ENCODE measurements at regions not wholly inside any gene's neighbourhood (a gene's known extent, or its start where the extent isn't known, plus 50 kb on each side); places are given as distances from the start of the nearest gene placed in this dataset.

GRCh38 chr10:4545062-4545461 lies 280.9 kb upstream of the AKR1E2 start:
- ATAC-seq, result no peak
- ChIA-PET POLR2A (interaction anchor here (0.6 kb wide), 1 partner anchor 278 kb away, joined by 3 read pairs; no protein-coding TSS in a partner anchor), CTCF (interaction anchor here (0.7 kb wide), 1 partner anchor 8 kb away, joined by 3 read pairs; no protein-coding TSS in a partner anchor)
- Mint-ChIP-seq H3K27ac (no peak overlapping the region), H3K9me3 (no peaks in the 10 kb centered on the region), H3K27me3 (peaks cover 12% of the 10 kb centered on the region), H3K36me3 (ENCODE audit: low read depth) (no peaks in the 10 kb centered on the region), H3K4me1 (ENCODE audit: low read depth) (peaks cover 7% of the 10 kb centered on the region), H3K4me3 (no peak overlapping the region)
- DNase-seq, result no peak
- TF ChIP-seq, protein P1, sequence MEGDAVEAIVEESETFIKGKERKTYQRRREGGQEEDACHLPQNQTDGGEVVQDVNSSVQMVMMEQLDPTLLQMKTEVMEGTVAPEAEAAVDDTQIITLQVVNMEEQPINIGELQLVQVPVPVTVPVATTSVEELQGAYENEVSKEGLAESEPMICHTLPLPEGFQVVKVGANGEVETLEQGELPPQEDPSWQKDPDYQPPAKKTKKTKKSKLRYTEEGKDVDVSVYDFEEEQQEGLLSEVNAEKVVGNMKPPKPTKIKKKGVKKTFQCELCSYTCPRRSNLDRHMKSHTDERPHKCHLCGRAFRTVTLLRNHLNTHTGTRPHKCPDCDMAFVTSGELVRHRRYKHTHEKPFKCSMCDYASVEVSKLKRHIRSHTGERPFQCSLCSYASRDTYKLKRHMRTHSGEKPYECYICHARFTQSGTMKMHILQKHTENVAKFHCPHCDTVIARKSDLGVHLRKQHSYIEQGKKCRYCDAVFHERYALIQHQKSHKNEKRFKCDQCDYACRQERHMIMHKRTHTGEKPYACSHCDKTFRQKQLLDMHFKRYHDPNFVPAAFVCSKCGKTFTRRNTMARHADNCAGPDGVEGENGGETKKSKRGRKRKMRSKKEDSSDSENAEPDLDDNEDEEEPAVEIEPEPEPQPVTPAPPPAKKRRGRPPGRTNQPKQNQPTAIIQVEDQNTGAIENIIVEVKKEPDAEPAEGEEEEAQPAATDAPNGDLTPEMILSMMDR (IDR thresholded peaks at IDR 0.05), result no peak
- intact Hi-C loops (cut with micrococcal nuclease), result no loop called here

GRCh38 chr10:4543938-4544533 lies 282.0 kb upstream of the AKR1E2 start:
- Mint-ChIP-seq H3K9me3 (no peaks in the 10 kb centered on the region), H3K4me1 (ENCODE audit: low read depth) (peaks cover 7% of the 10 kb centered on the region), H3K4me3 (no peak overlapping the region), H3K36me3 (ENCODE audit: low read depth) (no peaks in the 10 kb centered on the region), H3K27ac (no peak overlapping the region), H3K27me3 (peaks cover 10% of the 10 kb centered on the region)
- no peak for ATAC-seq
- CTCF ChIA-PET, result interaction anchor here (0.7 kb wide), 1 partner anchor 113 kb away, joined by 3 read pairs; no protein-coding TSS in a partner anchor
- POLR2A ChIA-PET, result no interaction called here
- DNase-seq, result no peak
- TF ChIP-seq, protein P1 (IDR thresholded peaks at IDR 0.05), result no peak
- intact Hi-C loops (cut with micrococcal nuclease), result no loop called here

DNA sequence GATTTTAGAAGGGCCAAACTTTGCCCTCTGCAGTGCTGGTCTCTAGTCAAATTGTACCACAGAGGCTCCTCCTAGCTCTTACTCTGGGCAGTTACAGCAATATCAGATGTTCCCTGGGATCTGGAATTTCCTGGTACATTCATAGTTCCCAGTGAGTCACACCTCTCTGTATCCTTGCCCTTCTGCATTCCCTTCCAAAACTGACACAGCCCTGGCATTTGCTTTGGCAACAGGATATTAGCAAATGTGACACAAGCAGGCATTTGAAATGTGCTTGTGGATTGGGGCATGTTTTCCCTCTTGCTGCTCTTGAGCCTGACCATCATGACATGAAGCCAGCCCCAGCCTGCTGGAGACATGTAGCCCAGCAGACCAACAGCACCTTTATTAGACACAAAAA lies 284.7 kb upstream of the AKR1E2 start:
- Mint-ChIP-seq H3K36me3 (ENCODE audit: low read depth) (no peaks in the 10 kb centered on the region), H3K4me1 (ENCODE audit: low read depth) (peaks cover 2% of the 10 kb centered on the region), H3K9me3 (peaks cover 10% of the 10 kb centered on the region), H3K4me3 (no peak overlapping the region), H3K27ac (no peak overlapping the region), H3K27me3 (peaks cover 9% of the 10 kb centered on the region)
- ChIA-PET POLR2A (interaction anchor here (1.0 kb wide), 1 partner anchor 39 kb away, joined by 3 read pairs; no protein-coding TSS in a partner anchor), CTCF (no interaction called here)
- TF ChIP-seq, protein P1 (IDR thresholded peaks at IDR 0.05), result no peak
- DNase-seq (no peak), ATAC-seq (no peak)
- intact Hi-C loops (cut with micrococcal nuclease), result no loop called here

- ATAC-seq, result no peak
- TF ChIP-seq, protein P1 (IDR thresholded peaks at IDR 0.05), result no peak
- H3K27me3 Mint-ChIP-seq, result peaks cover 3% of the 10 kb centered on the region
- POLR2A ChIA-PET, result interaction anchor here (0.8 kb wide), 1 partner anchor 91 kb away, joined by 4 read pairs; no protein-coding TSS in a partner anchor
- intact Hi-C loops (cut with micrococcal nuclease), result no loop called here
- H3K4me3 Mint-ChIP-seq, result no peak overlapping the region
- peaks cover 10% of the 10 kb centered on the region for H3K9me3 Mint-ChIP-seq
- no peaks in the 10 kb centered on the region for H3K36me3 Mint-ChIP-seq (ENCODE audit: low read depth)
- DNase-seq, result no peak
- no peaks in the 10 kb centered on the region for H3K4me1 Mint-ChIP-seq (ENCODE audit: low read depth)
- no peak overlapping the region for H3K27ac Mint-ChIP-seq
- CTCF ChIA-PET, result interaction anchor here (1.1 kb wide), 1 partner anchor 229 kb away, joined by 3 read pairs; no protein-coding TSS in a partner anchor
Measured at GRCh38 chr10:4538016-4538415, 288.0 kb upstream of the AKR1E2 start.

- TF ChIP-seq, protein P1 (IDR thresholded peaks at IDR 0.05), result no peak
- ATAC-seq (no peak), DNase-seq (no peak)
- ChIA-PET CTCF (no interaction called here), POLR2A (no interaction called here)
- Mint-ChIP-seq H3K4me3 (no peak overlapping the region), H3K9me3 (peaks cover 10% of the 10 kb centered on the region), H3K36me3 (ENCODE audit: low read depth) (no peaks in the 10 kb centered on the region), H3K27me3 (peaks cover 3% of the 10 kb centered on the region), H3K4me1 (ENCODE audit: low read depth) (no peaks in the 10 kb centered on the region), H3K27ac (no peak overlapping the region)
- intact Hi-C loops (cut with micrococcal nuclease), result no loop called here
Measured at GRCh38 chr10:4535521-4535920, 290.5 kb upstream of the AKR1E2 start.
